BLaER1 (cell line): ENCODE measurements at regions not wholly inside any gene's neighbourhood (a gene's known extent, or its start where the extent isn't known, plus 50 kb on each side); places are given as distances from the start of the nearest gene placed in this dataset.

Experiments
- H3K27ac ChIP-seq: shearing (Covaris generic); formaldehyde crosslinking; 2 replicates; pipeline ENCODE4 v1.8.1; 2022
- H3K27me3 ChIP-seq: shearing (Covaris generic); formaldehyde crosslinking; 2 replicates; pipeline ENCODE4 v1.8.1; 2022
- H3K36me3 ChIP-seq: shearing (Covaris generic); formaldehyde crosslinking; 2 replicates; pipeline ENCODE4 v1.8.1; 2022
- H3K4me1 ChIP-seq: shearing (Covaris generic); formaldehyde crosslinking; 2 replicates; pipeline ENCODE4 v1.8.1; 2022
- H3K4me2 ChIP-seq: shearing (Covaris generic); formaldehyde crosslinking; 2 replicates; pipeline ENCODE4 v1.8.1; 2022
- H3K4me3 ChIP-seq: shearing (Covaris generic); formaldehyde crosslinking; 2 replicates; pipeline ENCODE4 v1.8.1; 2022
- H3K9ac ChIP-seq: shearing (Covaris generic); formaldehyde crosslinking; 2 replicates; pipeline ENCODE4 v1.8.1; 2022
- H3K9me3 ChIP-seq: shearing (Covaris generic); formaldehyde crosslinking; 2 replicates; pipeline ENCODE4 v1.8.1; 2022
- H4K20me1 ChIP-seq: shearing (Covaris generic); formaldehyde crosslinking; 2 replicates; pipeline ENCODE4 v1.8.1; 2022
- Cebpa-rat ChIP-seq: shearing (Covaris generic); IDR thresholded peaks from 2 replicates; pipeline ENCODE4 v1.8.1; 2022

GRCh38 chr15:38874464-38874863 lies 309.9 kb upstream of the RASGRP1 start:
- Histone ChIP-seq H3K36me3 (no peaks in the 10 kb centered on the region), H3K27me3 (no peaks in the 10 kb centered on the region), H3K4me2 (no peak overlapping the region), H3K27ac (no peak overlapping the region), H3K4me3 (no peak overlapping the region), H3K4me1 (no peaks in the 10 kb centered on the region), H4K20me1 (no peaks in the 10 kb centered on the region), H3K9me3 (peaks cover 5% of the 10 kb centered on the region; the same call in 1 of the 2 replicates), H3K9ac (no peak overlapping the region)
- no peak for TF ChIP-seq Cebpa-rat

- H3K27me3 ChIP-seq = no peaks in the 10 kb centered on the region
- H3K4me2 ChIP-seq = no peak overlapping the region
- no peak overlapping the region for H3K9ac ChIP-seq
- no peak overlapping the region for H3K27ac ChIP-seq
- H3K36me3 ChIP-seq = no peaks in the 10 kb centered on the region
- no peaks in the 10 kb centered on the region for H4K20me1 ChIP-seq
- no peak overlapping the region for H3K4me3 ChIP-seq
- TF ChIP-seq Cebpa-rat = no peak
- no peaks in the 10 kb centered on the region for H3K4me1 ChIP-seq
- peaks cover 5% of the 10 kb centered on the region; the same call in 1 of the 2 replicates for H3K9me3 ChIP-seq
Observed at GRCh38 chr15:38876211-38876610, 311.6 kb upstream of the RASGRP1 start.

GRCh38 chr15:38876621-38877020 lies 312.0 kb upstream of the RASGRP1 start:
- no peak for TF ChIP-seq Cebpa-rat
- Histone ChIP-seq H3K4me3 (no peak overlapping the region), H3K4me2 (no peak overlapping the region), H3K36me3 (no peaks in the 10 kb centered on the region), H4K20me1 (no peaks in the 10 kb centered on the region), H3K27me3 (no peaks in the 10 kb centered on the region), H3K9ac (no peak overlapping the region), H3K4me1 (no peaks in the 10 kb centered on the region), H3K9me3 (peaks cover under 1% of the 10 kb centered on the region; the same call in 1 of the 2 replicates), H3K27ac (no peak overlapping the region)

GRCh38 chr15:38877471-38877870 lies 312.9 kb upstream of the RASGRP1 start:
- Histone ChIP-seq H3K9me3 (no peaks in the 10 kb centered on the region), H3K4me2 (no peak overlapping the region)

GRCh38 chr15:38878026-38878425 lies 313.4 kb upstream of the RASGRP1 start:
- Histone ChIP-seq H3K4me2 (no peak overlapping the region), H3K27ac (no peak overlapping the region), H3K9ac (no peak overlapping the region), H3K4me1 (no peaks in the 10 kb centered on the region), H3K9me3 (no peaks in the 10 kb centered on the region), H3K4me3 (no peak overlapping the region), H4K20me1 (no peaks in the 10 kb centered on the region), H3K36me3 (no peaks in the 10 kb centered on the region), H3K27me3 (no peaks in the 10 kb centered on the region)
- no peak for TF ChIP-seq Cebpa-rat

More at GRCh38 chr15:38877471-38877870, 312.9 kb upstream of the RASGRP1 start:
- Histone ChIP-seq H3K4me3 (no peak overlapping the region), H3K4me1 (no peaks in the 10 kb centered on the region), H4K20me1 (no peaks in the 10 kb centered on the region), H3K27ac (no peak overlapping the region), H3K27me3 (no peaks in the 10 kb centered on the region), H3K36me3 (no peaks in the 10 kb centered on the region), H3K9ac (no peak overlapping the region)
- TF ChIP-seq Cebpa-rat = no peak

- Histone ChIP-seq H3K4me3 (no peak overlapping the region), H3K36me3 (no peaks in the 10 kb centered on the region), H3K27ac (no peak overlapping the region), H3K27me3 (no peaks in the 10 kb centered on the region), H3K9ac (no peak overlapping the region), H3K4me2 (no peak overlapping the region), H3K9me3 (no peaks in the 10 kb centered on the region), H4K20me1 (no peaks in the 10 kb centered on the region), H3K4me1 (no peaks in the 10 kb centered on the region)
- TF ChIP-seq Cebpa-rat = no peak
Observed at GRCh38 chr15:38878926-38879325, 314.3 kb upstream of the RASGRP1 start.

GRCh38 chr15:38879909-38880471 lies 315.4 kb upstream of the RASGRP1 start:
- Histone ChIP-seq H3K27ac (no peak overlapping the region), H3K4me3 (no peak overlapping the region), H4K20me1 (no peaks in the 10 kb centered on the region), H3K27me3 (no peaks in the 10 kb centered on the region), H3K9ac (no peak overlapping the region), H3K4me1 (no peaks in the 10 kb centered on the region), H3K4me2 (no peak overlapping the region), H3K36me3 (no peaks in the 10 kb centered on the region), H3K9me3 (no peaks in the 10 kb centered on the region)
- no peak for TF ChIP-seq Cebpa-rat

- H3K4me2 ChIP-seq = no peak overlapping the region
- H3K4me1 ChIP-seq = no peaks in the 10 kb centered on the region
- no peak overlapping the region for H3K27ac ChIP-seq
- no peak overlapping the region for H3K4me3 ChIP-seq
- no peaks in the 10 kb centered on the region for H3K27me3 ChIP-seq
- no peak for TF ChIP-seq Cebpa-rat
- H3K9ac ChIP-seq = no peak overlapping the region
- H3K36me3 ChIP-seq = no peaks in the 10 kb centered on the region
- H3K9me3 ChIP-seq = no peaks in the 10 kb centered on the region
- no peaks in the 10 kb centered on the region for H4K20me1 ChIP-seq
Observed at GRCh38 chr15:38882221-38882620, 317.6 kb upstream of the RASGRP1 start.

- H3K4me2 ChIP-seq = no peak overlapping the region
- H3K4me1 ChIP-seq = no peaks in the 10 kb centered on the region
- TF ChIP-seq Cebpa-rat = no peak
- no peaks in the 10 kb centered on the region for H4K20me1 ChIP-seq
- H3K9ac ChIP-seq = no peak overlapping the region
- H3K36me3 ChIP-seq = no peaks in the 10 kb centered on the region
- no peak overlapping the region for H3K4me3 ChIP-seq
- H3K27me3 ChIP-seq = no peaks in the 10 kb centered on the region
- H3K9me3 ChIP-seq = no peaks in the 10 kb centered on the region
- H3K27ac ChIP-seq = no peak overlapping the region
Observed at GRCh38 chr15:38883987-38884386, 319.4 kb upstream of the RASGRP1 start.

GRCh38 chr15:38885001-38885400 lies 320.4 kb upstream of the RASGRP1 start:
- Histone ChIP-seq H3K36me3 (no peaks in the 10 kb centered on the region), H3K4me1 (no peaks in the 10 kb centered on the region), H3K9me3 (no peaks in the 10 kb centered on the region), H3K27me3 (no peaks in the 10 kb centered on the region), H3K4me2 (no peak overlapping the region), H3K4me3 (no peak overlapping the region), H3K27ac (no peak overlapping the region), H4K20me1 (no peaks in the 10 kb centered on the region), H3K9ac (no peak overlapping the region)
- no peak for TF ChIP-seq Cebpa-rat

- H3K9me3 ChIP-seq = no peaks in the 10 kb centered on the region
- no peak overlapping the region for H3K27ac ChIP-seq
- H3K9ac ChIP-seq = no peak overlapping the region
- H4K20me1 ChIP-seq = no peaks in the 10 kb centered on the region
- H3K4me1 ChIP-seq = no peaks in the 10 kb centered on the region
- no peaks in the 10 kb centered on the region for H3K27me3 ChIP-seq
- H3K4me3 ChIP-seq = no peak overlapping the region
- H3K36me3 ChIP-seq = no peaks in the 10 kb centered on the region
- no peak for TF ChIP-seq Cebpa-rat
- no peak overlapping the region for H3K4me2 ChIP-seq
Observed at GRCh38 chr15:38885471-38885952, 320.9 kb upstream of the RASGRP1 start.
